Fibroblast of villous mesenchyme (primary cell): ENCODE measurements at regions not wholly inside any gene's neighbourhood (a gene's known extent, or its start where the extent isn't known, plus 50 kb on each side); places are given as distances from the start of the nearest gene placed in this dataset.

ENCODE experiments used
- DNase-seq: peaks from one replicate; pipeline ENCODE4 v3.0.0-alpha.2; 2010; ENCODE audit warnings: low read depth
- H3K4me3 ChIP-seq: 2 replicates; pipeline ENCODE4 v1.5.1; 2011; ENCODE audit warnings: low read depth, mild to moderate bottlenecking, low read length
- TF ChIP-seq, protein P1 (sequence below): IDR thresholded peaks from 2 replicates; pipeline ENCODE4 v1.5.1; 2012; ENCODE audit warnings: low read depth, mild to moderate bottlenecking, low read length; ENCODE audit not compliant: insufficient read depth

DNA sequence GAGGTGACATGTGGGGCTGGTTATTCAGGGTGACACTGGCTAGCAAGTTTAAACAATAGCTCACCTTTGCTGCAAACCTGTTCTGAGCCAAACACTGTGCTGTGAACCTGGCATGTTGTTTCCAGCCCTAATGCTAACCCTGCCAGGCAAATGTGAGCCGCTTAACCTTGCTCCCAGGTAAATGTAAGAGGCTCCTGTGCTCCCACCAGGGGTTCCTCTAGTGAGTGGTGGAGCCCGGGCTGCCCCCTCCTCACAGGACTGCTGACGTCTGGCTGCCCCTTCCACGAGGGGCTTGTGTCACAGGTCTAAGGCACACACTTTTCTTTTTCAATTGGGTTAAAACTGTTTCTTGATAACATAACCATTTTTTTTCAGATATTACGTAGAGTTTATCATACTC is 223.7 kb downstream of the DCDC2C start:
- TF ChIP-seq, protein P1, sequence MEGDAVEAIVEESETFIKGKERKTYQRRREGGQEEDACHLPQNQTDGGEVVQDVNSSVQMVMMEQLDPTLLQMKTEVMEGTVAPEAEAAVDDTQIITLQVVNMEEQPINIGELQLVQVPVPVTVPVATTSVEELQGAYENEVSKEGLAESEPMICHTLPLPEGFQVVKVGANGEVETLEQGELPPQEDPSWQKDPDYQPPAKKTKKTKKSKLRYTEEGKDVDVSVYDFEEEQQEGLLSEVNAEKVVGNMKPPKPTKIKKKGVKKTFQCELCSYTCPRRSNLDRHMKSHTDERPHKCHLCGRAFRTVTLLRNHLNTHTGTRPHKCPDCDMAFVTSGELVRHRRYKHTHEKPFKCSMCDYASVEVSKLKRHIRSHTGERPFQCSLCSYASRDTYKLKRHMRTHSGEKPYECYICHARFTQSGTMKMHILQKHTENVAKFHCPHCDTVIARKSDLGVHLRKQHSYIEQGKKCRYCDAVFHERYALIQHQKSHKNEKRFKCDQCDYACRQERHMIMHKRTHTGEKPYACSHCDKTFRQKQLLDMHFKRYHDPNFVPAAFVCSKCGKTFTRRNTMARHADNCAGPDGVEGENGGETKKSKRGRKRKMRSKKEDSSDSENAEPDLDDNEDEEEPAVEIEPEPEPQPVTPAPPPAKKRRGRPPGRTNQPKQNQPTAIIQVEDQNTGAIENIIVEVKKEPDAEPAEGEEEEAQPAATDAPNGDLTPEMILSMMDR: no peak
- no peak overlapping the region for H3K4me3 ChIP-seq
- no peak for DNase-seq

DNA sequence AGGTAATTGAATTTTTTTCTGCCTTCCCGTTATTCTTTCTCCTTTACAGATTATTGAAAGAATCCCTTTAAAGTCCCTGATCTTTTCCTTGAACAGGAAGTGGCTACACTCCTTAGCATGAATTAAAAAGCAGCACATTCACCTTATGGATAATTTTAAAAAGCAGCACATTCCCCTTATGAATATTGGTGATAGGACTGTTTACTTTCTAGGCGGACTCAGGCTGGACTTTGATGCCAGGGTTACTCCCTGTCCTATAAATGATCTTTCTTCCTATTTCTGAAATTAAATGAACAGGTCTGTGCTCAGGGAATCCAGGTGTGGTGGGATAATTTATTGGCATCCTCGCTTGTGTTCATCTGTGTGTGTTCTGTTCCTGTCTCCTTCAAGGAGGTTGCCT is 226.0 kb downstream of the DCDC2C start:
- no peak overlapping the region for H3K4me3 ChIP-seq
- TF ChIP-seq, protein P1: no peak
- no peak for DNase-seq

DNA sequence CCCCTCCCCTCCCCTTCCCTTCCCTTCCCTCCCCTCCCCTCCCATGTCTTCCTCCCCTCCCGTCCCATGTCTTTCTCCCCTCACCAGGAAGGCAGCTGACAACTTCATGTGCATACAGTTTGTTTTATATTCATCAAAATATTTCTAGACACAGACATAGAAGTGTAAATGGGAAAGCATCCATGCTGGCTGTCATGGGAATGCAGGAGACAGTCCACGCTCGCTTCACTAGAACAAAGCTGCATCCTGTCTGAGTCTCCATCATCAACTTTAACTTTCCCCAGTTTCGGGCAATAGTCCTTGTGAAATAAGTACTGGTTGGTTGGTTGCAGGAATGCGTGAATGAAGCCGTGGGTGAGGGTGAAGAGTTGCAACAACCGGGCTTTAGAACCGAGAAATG is 226.9 kb downstream of the DCDC2C start:
- H3K4me3 ChIP-seq: no peak overlapping the region
- TF ChIP-seq, protein P1: no peak
- DNase-seq: no peak

DNA sequence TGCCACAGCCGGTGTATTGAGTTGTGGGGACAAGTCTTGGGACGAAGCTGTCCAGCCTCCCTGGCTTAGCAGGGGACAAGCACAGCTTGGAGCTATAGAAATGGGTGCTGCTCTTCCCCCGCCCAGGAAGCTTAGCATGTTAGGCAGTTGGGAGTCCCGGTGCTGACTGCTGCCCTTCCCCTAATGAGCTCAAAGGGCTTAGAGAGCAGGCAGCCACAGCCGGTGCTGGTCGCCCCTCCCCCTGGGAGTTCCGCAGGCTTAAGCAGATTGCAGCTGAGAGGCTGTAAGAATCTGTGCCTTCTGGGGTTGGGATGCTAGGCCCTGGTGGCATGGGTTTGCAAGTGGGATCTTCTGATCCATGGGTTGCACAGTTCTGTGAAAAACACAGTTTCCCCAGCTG is 237.3 kb downstream of the DCDC2C start:
- no peak overlapping the region for H3K4me3 ChIP-seq
- TF ChIP-seq, protein P1: no peak
- DNase-seq: no peak

DNA sequence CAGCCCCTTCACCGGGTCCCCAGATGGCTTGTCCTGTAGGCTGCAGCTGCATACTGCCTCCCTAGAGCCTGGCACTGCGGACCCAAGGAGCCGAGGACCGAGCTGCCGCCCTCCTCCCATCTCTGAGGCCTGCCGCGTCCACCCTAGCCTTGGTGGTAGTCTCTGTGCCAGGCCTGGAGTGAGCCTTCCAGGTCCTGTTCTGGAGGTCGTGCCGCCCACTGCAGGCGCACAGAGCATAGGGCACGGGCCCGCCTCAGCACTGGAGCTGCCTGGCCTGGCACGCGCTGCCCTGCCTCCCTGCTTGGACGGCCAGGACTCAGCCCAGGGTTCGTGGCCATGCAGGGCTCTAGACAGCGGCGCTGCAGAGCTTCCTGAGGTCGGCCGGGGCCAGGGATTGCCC is 239.5 kb downstream of the DCDC2C start:
- DNase-seq: no peak
- TF ChIP-seq, protein P1: no peak
- H3K4me3 ChIP-seq: no peak overlapping the region

DNA sequence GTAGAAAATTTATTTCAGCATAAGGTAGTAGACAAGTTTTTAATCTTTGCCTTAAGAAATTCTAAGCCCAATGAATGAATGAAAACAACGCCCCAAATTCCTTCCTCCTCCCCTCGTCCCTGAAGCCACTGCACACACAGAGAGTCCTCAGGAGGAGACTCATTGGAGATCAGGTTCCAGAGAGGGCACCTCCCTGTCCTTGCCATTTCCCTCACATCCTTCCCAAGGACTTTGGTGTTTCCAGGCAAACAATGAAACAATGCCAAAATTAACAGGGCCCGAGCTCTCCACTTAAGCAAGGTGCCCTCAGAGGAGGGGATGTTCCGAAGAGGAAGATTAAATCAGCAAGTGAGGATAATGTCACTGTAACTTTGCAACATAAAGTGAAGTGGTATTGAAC is 240.7 kb downstream of the DCDC2C start:
- no peak for DNase-seq

DNA sequence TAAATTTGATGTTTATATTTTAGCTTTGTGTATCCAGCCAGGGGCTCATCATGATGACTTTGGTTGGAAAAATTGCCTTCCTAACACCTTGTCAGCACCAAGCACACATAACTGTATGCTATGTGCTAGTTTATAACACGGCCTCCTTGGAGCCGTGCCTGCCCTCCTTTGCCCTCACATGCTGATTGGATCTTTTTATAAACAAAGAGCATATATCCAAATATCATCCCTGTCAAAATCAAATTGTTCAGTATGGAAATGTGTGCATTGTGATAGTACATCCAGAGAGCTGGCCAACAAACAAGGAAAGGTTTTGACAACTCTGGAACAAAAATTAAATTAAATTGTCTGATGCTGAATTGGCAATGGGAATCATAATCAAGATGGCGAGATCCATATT is 241.5 kb downstream of the DCDC2C start:
- no peak overlapping the region for H3K4me3 ChIP-seq
- no peak for DNase-seq
- TF ChIP-seq, protein P1: no peak

More for the DNA sequence above, 240.7 kb downstream of the DCDC2C start:
- TF ChIP-seq, protein P1: no peak
- no peak overlapping the region for H3K4me3 ChIP-seq
